ENCODE measurements at regions not wholly inside any gene's neighbourhood (a gene's known extent, or its start where the extent isn't known, plus 50 kb on each side); places are given as distances from the start of the nearest gene placed in this dataset.

- no peak overlapping the region for H3K27ac ChIP-seq
- intact Hi-C loops (cut with DNase I), result no loop called here
- TF ChIP-seq POLR2A (IDR thresholded peaks at IDR 0.05) (no peak), CTCF (IDR thresholded peaks at IDR 0.05) (no peak)
Observed at GRCh38 chr2:70391259-70391658, 89.4 kb upstream of the FAM136A start.

GRCh38 chr2:70388813-70389212 is 86.9 kb upstream of the FAM136A start:
- no peak for DNase-seq
- peaks cover 0 to 22% (median 0%) of the 10 kb centered on the region in 9 donors for H3K27me3 ChIP-seq
- 88 to 92% (median 89%) methylated on average over 5 of the region's 5 CpGs for WGBS, 4 donors
- H3K9me3 ChIP-seq, result peaks cover 0 to 8% (median 0%) of the 10 kb centered on the region in 12 donors
- no peaks in the 10 kb centered on the region for H3K4me1 ChIP-seq
- ATAC-seq, result no peak
- TF ChIP-seq CTCF (IDR thresholded peaks at IDR 0.05) (no peak), POLR2A (IDR thresholded peaks at IDR 0.05) (no peak)
- H3K36me3 ChIP-seq, result no peaks in the 10 kb centered on the region
- H3K4me3 ChIP-seq, result no peak overlapping the region
- H3K27ac ChIP-seq, result no peak overlapping the region
- intact Hi-C loops (cut with DNase I), result no loop called here

More at GRCh38 chr2:70391259-70391658, 89.4 kb upstream of the FAM136A start:
- Histone ChIP-seq H3K27me3 (peaks cover 0 to 9% (median 0%) of the 10 kb centered on the region in 9 donors), H3K4me3 (no peak overlapping the region), H3K4me1 (no peaks in the 10 kb centered on the region), H3K36me3 (no peaks in the 10 kb centered on the region), H3K9me3 (peaks cover 0 to 15% (median 0%) of the 10 kb centered on the region in 12 donors)
- DNase-seq (no peak), ATAC-seq (no peak)

GRCh38 chr2:70388128-70388527 is 86.3 kb upstream of the FAM136A start:
- intact Hi-C loops (cut with DNase I), result no loop called here
- no peak for DNase-seq
- no peak for ATAC-seq
- H3K4me3 ChIP-seq, result no peak overlapping the region
- peaks cover 0 to 24% (median 0%) of the 10 kb centered on the region in 9 donors for H3K27me3 ChIP-seq
- no peak for TF ChIP-seq POLR2A (IDR thresholded peaks at IDR 0.05)
- no peak for TF ChIP-seq CTCF (IDR thresholded peaks at IDR 0.05)
- WGBS, 4 donors, result 79 to 97% (median 92%) methylated on average over 1 of the region's 1 CpG
- no peaks in the 10 kb centered on the region for H3K4me1 ChIP-seq
- H3K9me3 ChIP-seq, result peaks cover 0 to 3% (median 0%) of the 10 kb centered on the region in 12 donors
- H3K27ac ChIP-seq, result no peak overlapping the region
- H3K36me3 ChIP-seq, result no peaks in the 10 kb centered on the region

- H3K36me3 ChIP-seq, result no peaks in the 10 kb centered on the region
- peaks cover 0 to 32% (median 0%) of the 10 kb centered on the region in 9 donors for H3K27me3 ChIP-seq
- 70 to 76% (median 76%) methylated on average over 11 of the region's 11 CpGs for WGBS, 4 donors
- TF ChIP-seq POLR2A (IDR thresholded peaks at IDR 0.05) (no peak), CTCF (IDR thresholded peaks at IDR 0.05) (no peak)
- ATAC-seq (no peak), DNase-seq (no peak)
- no peaks in the 10 kb centered on the region for H3K4me1 ChIP-seq
- no peak overlapping the region for H3K27ac ChIP-seq
- intact Hi-C loops (cut with DNase I), result no loop called here
- H3K4me3 ChIP-seq, result no peak overlapping the region
- H3K9me3 ChIP-seq, result no peaks in the 10 kb centered on the region
Observed at GRCh38 chr2:70385966-70386595, 84.2 kb upstream of the FAM136A start.
